Inflammatory macrophage treated with lipopolysaccharide for 1 hour (primary cell): ENCODE measurements at regions not wholly inside any gene's neighbourhood (a gene's known extent, or its start where the extent isn't known, plus 50 kb on each side); places are given as distances from the start of the nearest gene placed in this dataset.
A peak's percentile ranks its signal among the peaks of the same experiment; 100 is the strongest.

Experiments used
- DNase-seq, 2 donors: peaks; one replicate each; pipeline ENCODE4 v3.0.0-alpha.2; 2020 to 2022

- DNase-seq, result no peak
Measured at GRCh38 chr7:30212701-30213111, 71.7 kb upstream of the ZNRF2 start.

- DNase-seq, result no peak
Measured at GRCh38 chr7:30213637-30214036, 70.8 kb upstream of the ZNRF2 start.

- DNase-seq, result no peak
Measured at GRCh38 chr7:30214651-30215137, 69.7 kb upstream of the ZNRF2 start.

GRCh38 chr7:30221764-30222163, 62.6 kb upstream of the ZNRF2 start:
- no peak for DNase-seq

- peak in 1 of 2 donors; percentile 53 for DNase-seq
Measured at GRCh38 chr7:30222515-30223215, 61.7 kb upstream of the ZNRF2 start.

GRCh38 chr7:30223896-30224295, 60.5 kb upstream of the ZNRF2 start:
- peak in 1 of 2 donors; percentile 48 for DNase-seq

GRCh38 chr7:30224511-30225062, 59.8 kb upstream of the ZNRF2 start:
- peak; percentile 92 to 100 for DNase-seq

GRCh38 chr7:30225863-30226613, 58.4 kb upstream of the ZNRF2 start:
- peak; percentile 88 to 98 for DNase-seq

- DNase-seq, result no peak
Measured at GRCh38 chr7:30226614-30227268, 57.7 kb upstream of the ZNRF2 start.

- no peak for DNase-seq
Measured at GRCh38 chr7:30231271-30231670, 53.1 kb upstream of the ZNRF2 start.

- no peak for DNase-seq
Measured at GRCh38 chr7:30232391-30232790, 52.0 kb upstream of the ZNRF2 start.
